Glutamatergic neuron (in vitro differentiated cells): ENCODE measurements at regions not wholly inside any gene's neighbourhood (a gene's known extent, or its start where the extent isn't known, plus 50 kb on each side); places are given as distances from the start of the nearest gene placed in this dataset.

Experiments used
- DNase-seq: peaks from one replicate; pipeline ENCODE4 v3.0.0; 2022
- H3K27ac Mint-ChIP-seq: one replicate; pipeline ENCODE4 v1.8.0; 2020; ENCODE audit warnings: mild to moderate bottlenecking, mixed read lengths, inconsistent platforms; ENCODE audit not compliant: unreplicated experiment
- H3K27me3 Mint-ChIP-seq: one replicate; pipeline ENCODE4 v1.8.0; 2020; ENCODE audit warnings: mild to moderate bottlenecking, moderate library complexity, mixed read lengths, inconsistent platforms; ENCODE audit not compliant: unreplicated experiment
- H3K36me3 Mint-ChIP-seq: one replicate; pipeline ENCODE4 v1.8.0; 2020; ENCODE audit warnings: mild to moderate bottlenecking, mixed read lengths, inconsistent platforms; ENCODE audit not compliant: unreplicated experiment
- H3K4me1 Mint-ChIP-seq: one replicate; pipeline ENCODE4 v1.8.0; 2020; ENCODE audit warnings: mild to moderate bottlenecking, low read depth, mixed read lengths, inconsistent platforms; ENCODE audit not compliant: unreplicated experiment
- H3K4me3 Mint-ChIP-seq: one replicate; pipeline ENCODE4 v1.8.0; 2020; ENCODE audit warnings: mild to moderate bottlenecking, mixed read lengths, inconsistent platforms; ENCODE audit not compliant: unreplicated experiment
- H3K9me3 Mint-ChIP-seq: one replicate; pipeline ENCODE4 v1.8.0; 2020; ENCODE audit warnings: mild to moderate bottlenecking, moderate library complexity, mixed read lengths, inconsistent platforms; ENCODE audit not compliant: unreplicated experiment
- TF ChIP-seq, protein P1 (sequence below): fragments of 200-600 bp; sonication (generic); IDR thresholded peaks from one replicate; pipeline ENCODE4 v1.5.0; 2021; ENCODE audit not compliant: partially characterized antibody, unreplicated experiment

DNA sequence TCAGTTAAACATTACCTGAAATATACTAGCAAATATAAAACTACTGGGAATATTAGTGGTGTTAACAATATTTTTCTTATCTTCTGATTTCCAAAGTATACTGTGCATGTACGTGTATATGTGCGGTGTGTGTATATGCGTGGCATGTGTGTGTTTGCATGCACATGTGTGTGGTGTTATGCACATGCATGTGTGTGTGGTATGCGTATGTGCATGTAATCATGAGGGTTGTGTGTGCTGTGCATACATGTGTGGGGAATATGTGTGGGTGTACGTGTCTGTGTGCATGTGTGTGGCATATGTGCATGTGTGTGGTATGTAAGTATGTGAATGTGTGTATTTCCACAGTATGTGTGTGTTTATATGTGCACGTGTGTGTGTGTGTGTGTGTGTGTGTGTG lies 640.2 kb downstream of the TSN start:
- Mint-ChIP-seq H3K4me3 (no peak overlapping the region), H3K4me1 (no peaks in the 10 kb centered on the region), H3K36me3 (no peaks in the 10 kb centered on the region), H3K9me3 (no peaks in the 10 kb centered on the region), H3K27ac (no peak overlapping the region), H3K27me3 (no peaks in the 10 kb centered on the region)
- DNase-seq = no peak
- TF ChIP-seq, protein P1, sequence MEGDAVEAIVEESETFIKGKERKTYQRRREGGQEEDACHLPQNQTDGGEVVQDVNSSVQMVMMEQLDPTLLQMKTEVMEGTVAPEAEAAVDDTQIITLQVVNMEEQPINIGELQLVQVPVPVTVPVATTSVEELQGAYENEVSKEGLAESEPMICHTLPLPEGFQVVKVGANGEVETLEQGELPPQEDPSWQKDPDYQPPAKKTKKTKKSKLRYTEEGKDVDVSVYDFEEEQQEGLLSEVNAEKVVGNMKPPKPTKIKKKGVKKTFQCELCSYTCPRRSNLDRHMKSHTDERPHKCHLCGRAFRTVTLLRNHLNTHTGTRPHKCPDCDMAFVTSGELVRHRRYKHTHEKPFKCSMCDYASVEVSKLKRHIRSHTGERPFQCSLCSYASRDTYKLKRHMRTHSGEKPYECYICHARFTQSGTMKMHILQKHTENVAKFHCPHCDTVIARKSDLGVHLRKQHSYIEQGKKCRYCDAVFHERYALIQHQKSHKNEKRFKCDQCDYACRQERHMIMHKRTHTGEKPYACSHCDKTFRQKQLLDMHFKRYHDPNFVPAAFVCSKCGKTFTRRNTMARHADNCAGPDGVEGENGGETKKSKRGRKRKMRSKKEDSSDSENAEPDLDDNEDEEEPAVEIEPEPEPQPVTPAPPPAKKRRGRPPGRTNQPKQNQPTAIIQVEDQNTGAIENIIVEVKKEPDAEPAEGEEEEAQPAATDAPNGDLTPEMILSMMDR = no peak

DNA sequence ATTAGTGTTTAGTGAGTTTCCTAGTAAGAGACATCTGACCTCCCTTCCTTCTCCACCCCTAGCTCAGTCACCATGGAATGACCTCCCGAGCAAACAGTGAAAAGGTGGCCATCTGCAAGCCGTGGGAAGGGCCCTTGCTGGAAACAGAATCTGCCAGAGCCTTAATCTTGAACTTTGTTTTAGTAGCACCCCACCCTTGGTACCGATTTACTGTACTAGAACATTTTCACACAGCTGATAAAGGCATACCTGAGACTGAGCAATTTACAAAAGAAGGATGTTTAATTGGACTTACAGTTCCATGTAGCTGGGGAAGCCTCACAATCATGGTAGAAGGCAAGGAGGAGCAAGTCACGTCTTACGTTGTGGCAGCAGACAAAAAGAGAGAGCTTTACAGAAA lies 655.8 kb downstream of the TSN start:
- Mint-ChIP-seq H3K27ac (no peak overlapping the region), H3K36me3 (no peaks in the 10 kb centered on the region), H3K4me1 (no peaks in the 10 kb centered on the region), H3K9me3 (no peaks in the 10 kb centered on the region), H3K4me3 (no peak overlapping the region), H3K27me3 (peaks cover 6% of the 10 kb centered on the region)
- TF ChIP-seq, protein P1 = no peak
- no peak for DNase-seq

DNA sequence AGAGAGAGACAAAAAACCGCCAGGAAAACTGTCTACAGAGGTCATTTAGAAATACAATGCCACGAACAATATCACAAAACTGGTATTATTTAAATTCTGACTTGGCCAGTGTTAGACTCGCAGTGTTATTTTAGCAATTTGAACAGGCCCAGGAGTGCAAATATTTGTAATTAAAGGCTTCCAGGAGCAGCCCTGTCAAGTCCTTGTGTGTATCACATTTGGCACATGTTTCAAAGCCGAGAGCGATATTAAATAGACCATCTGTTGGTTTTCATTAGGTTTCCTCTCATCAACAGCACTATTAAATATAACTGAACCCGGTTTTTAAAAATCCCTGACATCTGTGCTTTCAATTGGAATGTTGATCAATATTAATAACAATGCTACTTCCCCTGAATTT lies 656.9 kb downstream of the TSN start:
- Mint-ChIP-seq H3K27ac (no peak overlapping the region), H3K9me3 (no peaks in the 10 kb centered on the region), H3K36me3 (no peaks in the 10 kb centered on the region), H3K4me1 (no peaks in the 10 kb centered on the region), H3K27me3 (peaks cover 6% of the 10 kb centered on the region), H3K4me3 (no peak overlapping the region)
- TF ChIP-seq, protein P1 = no peak
- no peak for DNase-seq

DNA sequence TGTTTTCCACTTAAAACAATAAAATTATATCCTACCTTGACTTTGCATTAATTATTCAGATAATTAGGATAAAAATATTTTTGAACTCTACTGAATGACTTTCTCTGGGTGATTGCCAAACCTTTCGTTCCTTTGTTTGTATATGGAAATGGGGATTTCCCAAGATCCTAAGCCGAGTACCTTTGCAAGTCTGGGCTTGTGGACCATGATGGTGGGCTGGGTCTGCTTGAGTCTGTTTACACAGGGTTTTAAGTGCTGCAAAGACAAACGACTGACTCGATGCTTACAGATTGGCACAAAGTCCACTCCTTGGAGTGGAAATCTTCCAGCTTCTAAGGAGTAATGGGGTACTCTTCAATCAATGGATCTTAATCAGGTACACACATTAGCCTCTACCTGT lies 659.5 kb downstream of the TSN start:
- Mint-ChIP-seq H3K27ac (no peak overlapping the region), H3K27me3 (no peaks in the 10 kb centered on the region), H3K9me3 (no peaks in the 10 kb centered on the region), H3K4me3 (no peak overlapping the region), H3K36me3 (no peaks in the 10 kb centered on the region), H3K4me1 (peaks cover 3% of the 10 kb centered on the region)
- TF ChIP-seq, protein P1 = no peak
- DNase-seq = no peak

DNA sequence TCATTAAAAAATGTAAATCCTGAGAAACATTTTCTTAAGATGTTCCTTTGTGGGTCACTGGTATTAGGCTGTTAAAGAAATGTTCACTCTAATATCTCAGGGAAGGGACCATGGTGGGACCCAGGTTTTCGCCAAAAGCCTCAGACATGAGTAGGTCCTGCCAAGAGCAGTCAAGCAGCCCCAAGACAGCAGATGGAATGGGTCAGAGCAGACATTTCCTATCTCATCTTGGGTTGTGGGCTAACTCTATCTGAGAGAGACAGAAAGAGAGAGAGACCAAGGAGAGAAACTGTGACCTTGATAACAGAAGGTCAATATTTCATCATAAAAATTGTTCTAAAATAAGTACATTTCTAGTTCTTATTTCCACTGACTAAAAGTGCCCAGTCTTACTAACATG lies 661.7 kb downstream of the TSN start:
- no peak overlapping the region for H3K4me3 Mint-ChIP-seq

More for the DNA sequence above, 661.7 kb downstream of the TSN start:
- H3K27ac Mint-ChIP-seq = no peak overlapping the region
- no peaks in the 10 kb centered on the region for H3K36me3 Mint-ChIP-seq
- H3K4me1 Mint-ChIP-seq = peaks cover 3% of the 10 kb centered on the region
- TF ChIP-seq, protein P1 = no peak
- DNase-seq = no peak
- no peaks in the 10 kb centered on the region for H3K9me3 Mint-ChIP-seq
- H3K27me3 Mint-ChIP-seq = no peaks in the 10 kb centered on the region
